ENCODE measurements at regions not wholly inside any gene's neighbourhood (a gene's known extent, or its start where the extent isn't known, plus 50 kb on each side); places are given as distances from the start of the nearest gene placed in this dataset.

- peaks cover 11% of the 10 kb centered on the region for H3K27me3 Mint-ChIP-seq
- H3K27ac Mint-ChIP-seq, result no peak overlapping the region
- H3K36me3 Mint-ChIP-seq, result no peaks in the 10 kb centered on the region
- H3K4me3 Mint-ChIP-seq, result no peak overlapping the region
- H3K9me3 Mint-ChIP-seq, result no peaks in the 10 kb centered on the region
- H3K4me1 Mint-ChIP-seq, result peaks cover 15% of the 10 kb centered on the region
- CTCF ChIA-PET, result no interaction called here
- DNase-seq, result no peak
These were observed 139.1 kb downstream of the IRS1 start for GRCh38 chr2:226660526-226660925.

GRCh38 chr2:226660124-226660523 lies 139.5 kb downstream of the IRS1 start:
- peaks cover 9% of the 10 kb centered on the region for H3K27me3 Mint-ChIP-seq
- DNase-seq, result no peak
- peaks cover 19% of the 10 kb centered on the region for H3K4me1 Mint-ChIP-seq
- no peaks in the 10 kb centered on the region for H3K9me3 Mint-ChIP-seq
- no peak overlapping the region for H3K27ac Mint-ChIP-seq
- no peaks in the 10 kb centered on the region for H3K36me3 Mint-ChIP-seq
- CTCF ChIA-PET, result no interaction called here
- H3K4me3 Mint-ChIP-seq, result no peak overlapping the region

- Mint-ChIP-seq H3K4me3 (no peak overlapping the region), H3K27ac (no peak overlapping the region), H3K27me3 (peaks cover 4% of the 10 kb centered on the region), H3K4me1 (peaks cover 26% of the 10 kb centered on the region), H3K36me3 (no peaks in the 10 kb centered on the region), H3K9me3 (no peaks in the 10 kb centered on the region)
- CTCF ChIA-PET, result no interaction called here
- no peak for DNase-seq
These were observed 140.2 kb downstream of the IRS1 start for GRCh38 chr2:226659410-226659809.

- Mint-ChIP-seq H3K27ac (no peak overlapping the region), H3K4me3 (no peak overlapping the region), H3K4me1 (peaks cover 34% of the 10 kb centered on the region), H3K36me3 (no peaks in the 10 kb centered on the region), H3K27me3 (no peaks in the 10 kb centered on the region), H3K9me3 (no peaks in the 10 kb centered on the region)
- DNase-seq, result no peak
- CTCF ChIA-PET, result no interaction called here
These were observed 141.1 kb downstream of the IRS1 start for GRCh38 chr2:226658555-226658954.

- Mint-ChIP-seq H3K4me3 (no peak overlapping the region), H3K27ac (no peak overlapping the region), H3K9me3 (no peaks in the 10 kb centered on the region), H3K36me3 (peaks cover 4% of the 10 kb centered on the region), H3K4me1 (peaks cover 45% of the 10 kb centered on the region), H3K27me3 (no peaks in the 10 kb centered on the region)
- CTCF ChIA-PET, result no interaction called here
- no peak for DNase-seq
These were observed 142.1 kb downstream of the IRS1 start for GRCh38 chr2:226657340-226658053.

GRCh38 chr2:226656367-226656766 lies 143.3 kb downstream of the IRS1 start:
- no peak overlapping the region for H3K27ac Mint-ChIP-seq
- H3K4me3 Mint-ChIP-seq, result no peak overlapping the region
- no peaks in the 10 kb centered on the region for H3K9me3 Mint-ChIP-seq
- no peak for DNase-seq
- H3K4me1 Mint-ChIP-seq, result peaks cover 56% of the 10 kb centered on the region
- H3K36me3 Mint-ChIP-seq, result peaks cover 5% of the 10 kb centered on the region
- CTCF ChIA-PET, result no interaction called here
- H3K27me3 Mint-ChIP-seq, result no peaks in the 10 kb centered on the region

GRCh38 chr2:226655871-226656270 lies 143.7 kb downstream of the IRS1 start:
- peaks cover 5% of the 10 kb centered on the region for H3K36me3 Mint-ChIP-seq
- no peak overlapping the region for H3K27ac Mint-ChIP-seq
- CTCF ChIA-PET, result no interaction called here
- H3K27me3 Mint-ChIP-seq, result no peaks in the 10 kb centered on the region
- no peaks in the 10 kb centered on the region for H3K9me3 Mint-ChIP-seq
- no peak overlapping the region for H3K4me3 Mint-ChIP-seq
- peaks cover 61% of the 10 kb centered on the region for H3K4me1 Mint-ChIP-seq
- DNase-seq, result no peak

GRCh38 chr2:226652983-226653765 lies 146.4 kb downstream of the IRS1 start:
- no peak overlapping the region for H3K4me3 Mint-ChIP-seq
- peaks cover 77% of the 10 kb centered on the region for H3K4me1 Mint-ChIP-seq
- CTCF ChIA-PET, result interaction anchor here (0.6 to 2.4 kb wide), 3 partner anchors 141 to 225 kb away, joined by 3 to 9 read pairs (median 4); no protein-coding TSS in a partner anchor
- H3K27ac Mint-ChIP-seq, result peak overlapping the region; percentile 72
- H3K36me3 Mint-ChIP-seq, result peaks cover 25% of the 10 kb centered on the region
- DNase-seq, result no peak
- peaks cover 17% of the 10 kb centered on the region for H3K9me3 Mint-ChIP-seq
- H3K27me3 Mint-ChIP-seq, result no peaks in the 10 kb centered on the region

GRCh38 chr2:226652369-226652768 lies 147.3 kb downstream of the IRS1 start:
- Mint-ChIP-seq H3K36me3 (peaks cover 25% of the 10 kb centered on the region), H3K27me3 (no peaks in the 10 kb centered on the region)

GRCh38 chr2:226649871-226650660 lies 149.6 kb downstream of the IRS1 start:
- Mint-ChIP-seq H3K27ac (peak overlapping the region; percentile 94), H3K36me3 (peaks cover 25% of the 10 kb centered on the region), H3K4me3 (no peak overlapping the region), H3K27me3 (no peaks in the 10 kb centered on the region), H3K9me3 (peaks cover 17% of the 10 kb centered on the region), H3K4me1 (peaks cover 62% of the 10 kb centered on the region)
- peak; percentile 78 for DNase-seq
- CTCF ChIA-PET, result interaction anchor here (0.7 to 2.3 kb wide), 5 partner anchors 122 to 185 kb away, joined by 3 to 5 read pairs (median 4); partner anchors contain the start of gene IRS1

More at GRCh38 chr2:226652369-226652768, 147.3 kb downstream of the IRS1 start:
- Mint-ChIP-seq H3K27ac (peak overlapping the region; percentile 72), H3K4me3 (no peak overlapping the region), H3K9me3 (peaks cover 17% of the 10 kb centered on the region), H3K4me1 (peaks cover 77% of the 10 kb centered on the region)
- CTCF ChIA-PET, result interaction anchor here (0.6 to 2.4 kb wide), 5 partner anchors 142 to 226 kb away, joined by 3 to 9 read pairs (median 4); partner anchors contain the start of gene IRS1
- DNase-seq, result peak; percentile 25

- Mint-ChIP-seq H3K27ac (peak overlapping the region; percentile 94), H3K36me3 (peaks cover 25% of the 10 kb centered on the region), H3K4me3 (no peak overlapping the region), H3K27me3 (peaks cover 4% of the 10 kb centered on the region), H3K4me1 (peaks cover 54% of the 10 kb centered on the region), H3K9me3 (peaks cover 17% of the 10 kb centered on the region)
- CTCF ChIA-PET, result no interaction called here
- DNase-seq, result no peak
These were observed 150.4 kb downstream of the IRS1 start for GRCh38 chr2:226649201-226649600.

- peaks cover 17% of the 10 kb centered on the region for H3K9me3 Mint-ChIP-seq
- no peak for DNase-seq
- no peak overlapping the region for H3K4me3 Mint-ChIP-seq
- CTCF ChIA-PET, result interaction anchor here (0.7 kb wide), 1 partner anchor 331 kb away, joined by 3 read pairs; no protein-coding TSS in a partner anchor
- H3K27me3 Mint-ChIP-seq, result peaks cover 5% of the 10 kb centered on the region
- H3K27ac Mint-ChIP-seq, result no peak overlapping the region
- peaks cover 41% of the 10 kb centered on the region for H3K4me1 Mint-ChIP-seq
- peaks cover 23% of the 10 kb centered on the region for H3K36me3 Mint-ChIP-seq
These were observed 151.8 kb downstream of the IRS1 start for GRCh38 chr2:226647621-226648518.

- CTCF ChIA-PET, result no interaction called here
- Mint-ChIP-seq H3K4me1 (peaks cover 6% of the 10 kb centered on the region), H3K36me3 (peaks cover 10% of the 10 kb centered on the region), H3K27ac (no peak overlapping the region), H3K27me3 (peaks cover 5% of the 10 kb centered on the region), H3K9me3 (peaks cover 15% of the 10 kb centered on the region), H3K4me3 (no peak overlapping the region)
- no peak for DNase-seq
These were observed 155.2 kb downstream of the IRS1 start for GRCh38 chr2:226644399-226644865.

Data from activated naive CD4-positive, alpha-beta T cell treated with anti-CD3 and anti-CD28 coated beads, Interleukin-2, amount 10 ng/mL, durations not matched to agents 7 days and 5 days (primary cell).